ACC112 (cell line): ENCODE measurements at regions not wholly inside any gene's neighbourhood (a gene's known extent, or its start where the extent isn't known, plus 50 kb on each side); places are given as distances from the start of the nearest gene placed in this dataset.
"Not testable (repeated sequence)": the region's sequence is repeated elsewhere in the genome, so short reads cannot be mapped to it uniquely, and the experiment has no call there.

Experiments
- H2AFZ ChIP-seq: fragments of 200-600 bp; sonication (generic); one replicate; pipeline ENCODE4 v1.6.0; 2017; ENCODE audit warnings: antibody characterized with exemption, low read length; ENCODE audit not compliant: unreplicated experiment
- H3K27ac ChIP-seq: fragments of 200-600 bp; sonication (generic); 2 replicates; pipeline ENCODE4 v1.5.1; 2014; ENCODE audit warnings: low read depth, mild to moderate bottlenecking, antibody characterized with exemption, low read length, moderate library complexity
- H3K27me3 ChIP-seq: fragments of 200-600 bp; sonication (generic); 2 replicates; pipeline ENCODE4 v1.6.1; 2014; ENCODE audit warnings: mild to moderate bottlenecking, antibody characterized with exemption, low read length, moderate library complexity, mixed read lengths; ENCODE audit not compliant: insufficient read depth
- H3K36me3 ChIP-seq: fragments of 200-600 bp; sonication (generic); 2 replicates; pipeline ENCODE4 v1.6.1; 2016; ENCODE audit warnings: mild to moderate bottlenecking, antibody characterized with exemption, low read length, moderate library complexity, mixed read lengths; ENCODE audit not compliant: insufficient read depth
- H3K4me1 ChIP-seq: fragments of 200-600 bp; sonication (generic); one replicate; pipeline ENCODE4 v1.6.1; 2016; ENCODE audit warnings: low read length, mixed read lengths; ENCODE audit not compliant: insufficient read depth, unreplicated experiment, control insufficient read depth
- H3K4me3 ChIP-seq: fragments of 200-600 bp; sonication (generic); 2 replicates; pipeline ENCODE4 v1.5.1; 2014; ENCODE audit warnings: mild to moderate bottlenecking, low read depth, low read length
- H3K79me2 ChIP-seq: fragments of 200-600 bp; sonication (generic); one replicate; pipeline ENCODE4 v1.6.0; 2016; ENCODE audit warnings: low read length; ENCODE audit not compliant: control insufficient read depth, unreplicated experiment, insufficient read depth

DNA sequence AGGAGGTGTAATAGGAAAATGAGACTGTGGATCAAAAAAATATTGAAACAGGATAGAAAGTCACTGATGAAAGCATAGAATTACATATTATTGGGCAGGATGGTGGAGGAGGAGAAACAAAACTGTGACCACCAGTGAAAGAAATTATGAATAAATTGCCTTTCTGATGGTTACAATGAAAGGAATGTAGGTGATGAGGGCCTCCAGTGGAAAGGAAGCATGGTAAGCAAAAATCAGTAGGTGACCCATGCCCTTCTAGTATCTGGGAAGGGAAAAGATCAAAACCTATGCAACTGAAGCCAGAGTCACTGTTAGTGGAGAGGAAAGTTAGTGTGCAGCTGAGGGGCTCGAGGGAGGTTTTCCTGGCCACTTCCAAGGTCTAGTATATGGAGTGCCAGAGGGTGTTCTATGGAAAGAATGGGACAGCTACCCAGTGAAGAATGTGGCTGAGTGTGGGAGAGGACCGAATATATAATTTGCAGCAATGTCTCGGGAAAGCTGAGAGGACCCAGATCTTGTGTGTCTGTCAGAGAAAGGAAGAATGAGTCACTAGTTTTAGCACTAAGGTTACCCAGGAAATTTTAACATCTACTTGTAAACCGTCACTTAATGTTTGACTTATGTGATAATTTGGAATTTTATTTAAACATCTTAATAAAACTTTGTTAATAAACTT is 146.2 kb downstream of the NFKBIZ start:
- peaks cover 3% of the 10 kb centered on the region for H3K4me1 ChIP-seq
- H3K36me3 ChIP-seq: no peaks in the 10 kb centered on the region
- no peak overlapping the region for H3K4me3 ChIP-seq
- H2AFZ ChIP-seq: no peak overlapping the region
- H3K79me2 ChIP-seq: no peaks in the 10 kb centered on the region
- no peaks in the 10 kb centered on the region for H3K27me3 ChIP-seq
- H3K27ac ChIP-seq: no peak overlapping the region

DNA sequence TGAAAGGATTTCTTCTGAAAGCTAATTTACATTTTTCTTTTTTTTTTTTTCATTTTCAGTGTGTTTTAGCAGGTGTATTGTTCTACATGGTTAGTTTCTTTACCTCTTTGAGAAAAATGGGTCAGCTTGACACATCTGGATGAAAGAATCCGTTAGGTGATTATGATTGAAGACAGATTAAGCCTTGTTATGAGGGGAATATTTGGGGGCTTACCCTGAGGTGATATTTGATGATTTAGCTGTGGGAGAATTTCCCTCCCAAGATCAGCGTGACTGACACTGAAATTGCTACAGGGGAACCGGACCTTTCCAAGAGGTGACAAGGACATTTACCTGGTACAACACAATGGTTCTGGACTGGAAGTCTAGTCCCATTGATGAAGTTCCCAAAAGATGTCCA is 147.5 kb downstream of the NFKBIZ start:
- no peak overlapping the region for H3K27ac ChIP-seq
- H3K79me2 ChIP-seq: no peaks in the 10 kb centered on the region
- H3K36me3 ChIP-seq: no peaks in the 10 kb centered on the region
- H2AFZ ChIP-seq: no peak overlapping the region
- no peak overlapping the region for H3K4me3 ChIP-seq
- H3K27me3 ChIP-seq: no peaks in the 10 kb centered on the region
- peaks cover 3% of the 10 kb centered on the region for H3K4me1 ChIP-seq

DNA sequence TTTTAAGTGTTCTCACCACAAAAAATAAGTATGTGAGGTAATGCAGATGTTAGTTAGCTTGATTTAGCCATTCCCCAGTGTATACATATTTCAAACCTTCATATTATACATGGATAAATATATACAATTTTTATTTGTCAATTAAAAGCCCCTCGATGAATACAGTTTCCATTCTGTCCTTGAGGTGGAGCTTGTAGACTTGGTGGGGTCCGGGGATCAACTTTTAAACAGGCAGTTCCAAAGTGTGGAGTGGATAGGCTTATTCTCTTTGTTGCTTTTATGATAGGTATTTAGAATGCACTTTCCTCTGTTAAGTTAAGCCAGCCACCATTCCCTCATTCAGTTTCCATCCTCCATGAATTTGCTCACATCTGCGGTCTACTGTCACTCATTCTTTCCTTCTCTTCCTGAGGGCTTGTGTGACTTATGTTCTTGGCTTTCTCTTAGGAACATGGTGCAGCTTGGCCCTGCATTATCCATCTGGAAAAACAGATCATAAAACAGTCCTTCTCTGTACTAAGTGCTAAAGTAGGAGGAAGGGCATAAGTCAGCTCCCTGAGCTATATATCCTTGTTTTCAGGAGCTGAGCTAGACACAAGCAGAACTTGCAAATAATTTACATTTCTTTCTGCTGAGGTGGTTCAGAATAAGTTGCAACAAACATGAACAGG is 149.1 kb downstream of the NFKBIZ start:
- Histone ChIP-seq H3K4me1 (peaks cover 3% of the 10 kb centered on the region), H3K79me2 (no peaks in the 10 kb centered on the region), H3K4me3 (no peak overlapping the region), H2AFZ (no peak overlapping the region), H3K36me3 (no peaks in the 10 kb centered on the region), H3K27ac (no peak overlapping the region), H3K27me3 (no peaks in the 10 kb centered on the region)

DNA sequence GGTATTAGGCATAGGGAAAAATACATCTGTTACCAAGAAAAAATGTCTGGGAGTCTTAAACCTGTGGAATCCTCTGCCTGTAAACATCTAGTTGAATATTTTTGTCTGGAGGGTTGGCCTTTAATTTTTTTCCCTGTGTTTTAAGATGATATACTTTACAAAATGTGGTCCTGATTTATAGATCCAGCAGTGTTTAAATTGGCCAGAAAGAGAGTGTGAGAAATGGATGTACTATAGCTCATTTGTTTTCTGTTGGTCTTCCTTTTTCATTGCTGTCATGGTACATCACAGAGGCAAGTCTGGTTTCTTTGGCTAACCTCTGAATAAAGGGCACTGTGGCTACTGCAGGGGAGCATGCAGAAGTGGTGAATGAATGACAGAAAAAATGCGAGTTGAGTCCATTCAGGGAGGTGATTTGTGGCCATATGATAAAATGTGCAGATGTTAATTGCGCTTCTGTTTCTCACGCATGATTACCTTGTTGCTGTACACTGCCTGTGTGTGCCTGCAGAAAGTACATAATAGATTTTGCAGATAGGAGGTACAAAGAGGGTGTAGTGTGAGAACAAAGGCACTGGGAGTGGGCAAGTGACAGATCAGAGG is 150.0 kb downstream of the NFKBIZ start:
- Histone ChIP-seq H3K79me2 (no peaks in the 10 kb centered on the region), H3K36me3 (no peaks in the 10 kb centered on the region), H3K27me3 (no peaks in the 10 kb centered on the region), H2AFZ (no peak overlapping the region), H3K27ac (no peak overlapping the region), H3K4me1 (peaks cover 3% of the 10 kb centered on the region), H3K4me3 (no peak overlapping the region)

DNA sequence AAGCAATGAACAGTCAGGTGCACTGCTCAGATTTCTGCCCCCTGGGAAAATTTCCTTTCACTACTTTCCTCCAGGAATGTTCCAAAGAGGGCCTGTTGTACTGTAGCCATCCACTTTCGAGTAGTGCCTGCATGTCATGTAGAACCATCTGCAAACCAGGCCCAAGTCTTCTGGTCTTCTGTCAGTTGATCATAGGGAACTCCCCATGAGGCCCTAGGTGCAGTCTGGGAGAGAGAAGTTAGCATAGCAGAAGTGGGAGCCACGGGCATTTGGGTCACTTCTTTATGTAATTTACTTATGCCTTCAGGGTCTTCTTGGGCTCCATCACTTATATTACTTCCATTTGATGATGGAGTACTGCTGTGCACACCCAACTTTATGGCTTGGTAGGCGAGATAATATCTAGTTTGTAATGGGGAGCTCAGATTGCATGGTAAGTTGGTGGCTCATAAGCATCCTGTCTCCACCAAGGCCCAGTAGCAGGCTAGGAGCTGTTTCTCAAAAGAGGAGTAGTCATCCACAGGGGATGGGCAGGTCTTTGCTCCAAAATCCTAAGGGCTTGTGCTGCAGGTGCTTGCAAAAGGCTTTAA is 151.4 kb downstream of the NFKBIZ start:
- Histone ChIP-seq H3K36me3 (no peaks in the 10 kb centered on the region), H3K4me3 (no peak overlapping the region), H3K79me2 (no peaks in the 10 kb centered on the region), H3K27ac (no peak overlapping the region), H2AFZ (no peak overlapping the region), H3K4me1 (peaks cover 2% of the 10 kb centered on the region), H3K27me3 (no peaks in the 10 kb centered on the region)

DNA sequence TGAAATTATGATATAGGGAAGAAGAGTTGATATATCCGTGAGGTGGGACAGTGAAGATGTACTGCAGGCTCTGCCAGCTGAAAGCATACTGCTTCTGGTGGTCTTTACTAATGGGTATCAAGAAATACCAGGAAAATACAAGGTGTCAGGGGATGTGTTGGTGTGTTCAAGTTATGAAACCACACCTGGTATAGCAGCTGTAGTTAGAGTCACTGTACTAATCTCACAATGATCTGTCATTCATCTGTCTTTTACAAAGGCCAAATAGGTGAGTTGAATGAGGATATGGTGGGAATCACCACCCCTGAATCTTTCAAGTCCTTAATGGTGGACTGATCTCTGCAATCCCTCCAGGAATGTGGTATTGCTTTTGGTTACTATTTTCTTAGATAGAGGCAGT is 152.7 kb downstream of the NFKBIZ start:
- Histone ChIP-seq H2AFZ (no peak overlapping the region), H3K4me3 (no peak overlapping the region), H3K27me3 (no peaks in the 10 kb centered on the region), H3K36me3 (no peaks in the 10 kb centered on the region), H3K4me1 (peaks cover 15% of the 10 kb centered on the region), H3K79me2 (no peaks in the 10 kb centered on the region), H3K27ac (no peak overlapping the region)

DNA sequence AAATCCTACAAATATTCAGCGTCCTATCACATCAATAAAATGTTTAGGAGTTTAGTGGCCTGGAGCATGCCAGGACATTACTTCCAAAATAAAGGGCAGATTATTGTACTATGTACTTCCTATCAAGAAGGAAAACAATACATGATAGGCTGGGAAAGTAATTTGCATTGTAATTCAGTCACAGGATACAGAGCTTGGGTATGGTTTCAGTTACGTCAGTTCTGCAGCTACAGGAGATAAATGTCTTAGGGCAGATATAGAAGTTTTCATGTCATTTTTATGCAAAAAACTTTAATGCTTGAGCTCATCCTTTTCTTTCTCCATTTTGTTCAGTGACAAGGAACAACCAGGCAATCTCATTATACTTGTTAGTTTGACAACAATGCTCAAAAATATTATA is 155.2 kb downstream of the NFKBIZ start:
- H3K4me3 ChIP-seq: no peak overlapping the region
- peaks cover 19% of the 10 kb centered on the region for H3K4me1 ChIP-seq
- no peaks in the 10 kb centered on the region for H3K36me3 ChIP-seq
- no peaks in the 10 kb centered on the region for H3K79me2 ChIP-seq
- no peak overlapping the region for H3K27ac ChIP-seq
- no peaks in the 10 kb centered on the region for H3K27me3 ChIP-seq
- no peak overlapping the region for H2AFZ ChIP-seq

DNA sequence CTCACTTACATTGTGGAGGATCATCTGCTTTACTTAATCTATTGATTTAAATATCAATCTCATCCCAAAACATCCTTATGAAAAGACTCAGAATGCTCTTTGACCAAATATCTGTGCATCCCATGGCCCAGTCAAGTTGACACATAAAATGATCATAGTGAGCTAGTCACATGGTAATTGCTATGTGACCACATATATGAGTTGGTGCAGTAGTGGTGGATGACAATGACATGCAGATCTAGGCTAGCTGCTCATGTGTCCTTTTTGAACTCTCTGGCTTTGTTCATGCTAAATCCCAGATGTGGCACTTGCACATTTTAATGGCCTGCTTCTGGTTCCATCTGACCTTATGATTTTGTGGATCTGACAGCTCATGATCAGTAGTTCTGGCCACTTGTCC is 156.2 kb downstream of the NFKBIZ start:
- Histone ChIP-seq H3K27ac (no peak overlapping the region), H3K4me1 (peaks cover 19% of the 10 kb centered on the region), H3K79me2 (no peaks in the 10 kb centered on the region), H3K27me3 (no peaks in the 10 kb centered on the region), H3K36me3 (no peaks in the 10 kb centered on the region), H2AFZ (no peak overlapping the region), H3K4me3 (no peak overlapping the region)

DNA sequence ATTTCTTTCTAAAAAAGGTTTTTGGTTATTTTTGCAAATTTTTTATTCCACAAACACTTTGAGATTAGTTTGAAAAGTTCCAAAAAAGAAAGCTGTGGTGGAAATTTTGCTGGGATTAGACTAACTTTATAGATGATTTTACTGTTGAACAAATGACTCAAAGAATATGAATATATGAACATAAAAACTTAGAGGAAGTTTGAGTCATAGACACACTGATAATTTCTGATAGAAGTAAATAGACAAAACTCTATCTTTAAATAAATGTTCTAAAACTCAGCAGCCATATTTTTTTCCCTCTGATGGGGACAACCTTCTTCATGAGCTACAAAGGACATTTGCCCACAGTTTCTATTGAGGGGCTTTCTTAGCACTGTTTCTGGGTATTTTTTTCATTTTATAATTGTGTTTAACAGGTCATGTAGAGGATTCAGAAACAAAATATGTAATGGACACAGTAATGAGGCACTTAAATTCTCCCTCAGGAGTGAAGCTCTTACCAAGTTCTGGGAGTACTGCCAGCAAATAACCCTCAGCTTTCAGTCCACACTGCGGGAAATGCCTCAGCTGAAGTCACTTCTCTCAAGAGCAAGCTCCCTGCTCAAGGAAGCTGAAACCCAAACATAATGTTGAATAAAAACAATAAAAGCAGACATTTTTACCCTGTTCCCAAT is 157.6 kb downstream of the NFKBIZ start:
- Histone ChIP-seq H3K36me3 (no peaks in the 10 kb centered on the region), H3K27ac (peak overlapping the region; percentile 89), H3K27me3 (no peaks in the 10 kb centered on the region), H3K4me3 (0 out of 2 replicates have a peak overlapping the region, but pooled peaks have one; percentile 23), H3K4me1 (peaks cover 19% of the 10 kb centered on the region), H3K79me2 (no peaks in the 10 kb centered on the region), H2AFZ (peak overlapping the region; percentile 87)

DNA sequence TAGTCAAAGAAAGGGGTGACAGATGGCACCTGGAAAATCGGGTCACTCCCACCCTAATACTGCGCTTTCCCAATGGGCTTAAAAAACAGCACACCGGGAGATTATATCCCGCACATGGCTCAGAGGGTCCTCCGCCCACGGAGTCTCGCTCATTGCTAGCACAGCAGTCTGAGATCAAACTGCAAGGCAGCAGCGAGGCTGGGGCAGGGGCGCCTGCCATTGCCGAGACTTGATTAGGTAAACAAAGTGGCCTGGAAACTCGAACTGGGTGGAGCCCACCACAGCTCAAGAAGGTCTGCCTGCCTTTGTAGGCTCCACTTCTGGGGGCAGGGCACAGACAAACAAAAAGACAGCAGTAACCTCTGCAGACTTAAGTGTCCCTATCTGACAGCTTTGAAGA is 159.1 kb downstream of the NFKBIZ start:
- not testable (repeated sequence) for H3K4me3 ChIP-seq, H3K79me2 ChIP-seq, H2AFZ ChIP-seq, H3K27ac ChIP-seq, H3K36me3 ChIP-seq, H3K27me3 ChIP-seq
- H3K4me1 ChIP-seq: peaks cover 19% of the 10 kb centered on the region
